ENCODE measurements at regions not wholly inside any gene's neighbourhood (a gene's known extent, or its start where the extent isn't known, plus 50 kb on each side); places are given as distances from the start of the nearest gene placed in this dataset.

- FAIRE-seq (no peak), DNase-seq (ENCODE audit: low read depth, low spot score) (no peak)
- H3K27ac ChIP-seq (ENCODE audit: control insufficient read depth, insufficient read depth, low read length) = no peak overlapping the region
- H3K9me3 ChIP-seq (ENCODE audit: control insufficient read depth, low read depth, low read length) = no peaks in the 10 kb centered on the region
- dilution Hi-C loops (cut with MboI; ENCODE audit: extremely low pct_ligation_motif_present, low sequenced_read_pairs) = no loop called here
- no peak overlapping the region for H2AFZ ChIP-seq (ENCODE audit: control insufficient read depth, low read length)
- H3K27me3 ChIP-seq (ENCODE audit: control insufficient read depth, extremely low read depth, insufficient read depth, low read length) = no peaks in the 10 kb centered on the region
- H3K9me1 ChIP-seq (ENCODE audit: control insufficient read depth, extremely low read depth, insufficient read depth, low read length) = no peaks in the 10 kb centered on the region
- H3K79me2 ChIP-seq (ENCODE audit: control insufficient read depth, insufficient read depth, low read length) = no peaks in the 10 kb centered on the region
- no peak overlapping the region for H3K4me2 ChIP-seq (ENCODE audit: control insufficient read depth, extremely low read depth, insufficient read depth, low read depth, low read length)
- no peaks in the 10 kb centered on the region for H3K4me1 ChIP-seq (ENCODE audit: control insufficient read depth, extremely low read depth, insufficient read depth, low read length)
- TF ChIP-seq CTCF (optimal IDR thresholded peaks at IDR 0.05 in 1 of 3, IDR thresholded peaks at IDR 0.05 in 1 of 3, conservative IDR thresholded peaks at IDR 0.05 in 1 of 3; ENCODE audit: extremely low read depth in 1 of 3, insufficient read depth in 2 of 3, low read length in 3 of 3) (no peak), EZH2 (IDR thresholded peaks at IDR 0.05; ENCODE audit: low read length) (no peak)
- H4K20me1 ChIP-seq (ENCODE audit: control insufficient read depth, extremely low read depth, insufficient read depth, low read length) = no peaks in the 10 kb centered on the region
- H3K36me3 ChIP-seq (ENCODE audit: control insufficient read depth in 2 of 2, extremely low read depth in 1 of 2, insufficient read depth in 2 of 2, low read length in 2 of 2) = no peaks in the 10 kb centered on the region
- no peak overlapping the region for H3K9ac ChIP-seq (ENCODE audit: control insufficient read depth, extremely low read depth, insufficient read depth, low read length)
- no peak overlapping the region for H3K4me3 ChIP-seq (ENCODE audit: control insufficient read depth in 2 of 3, extremely low read depth in 1 of 3, insufficient read depth in 2 of 3, low read depth in 1 of 3, low read length in 3 of 3)
These were observed 473.7 kb upstream of the PTGER4 start for GRCh38 chr5:40206030-40206429.

GRCh38 chr5:40204144-40204543, 475.6 kb upstream of the PTGER4 start:
- Histone ChIP-seq H3K4me2 (ENCODE audit: control insufficient read depth, extremely low read depth, insufficient read depth, low read depth, low read length) (no peak overlapping the region), H4K20me1 (ENCODE audit: control insufficient read depth, extremely low read depth, insufficient read depth, low read length) (no peaks in the 10 kb centered on the region), H3K27me3 (ENCODE audit: control insufficient read depth, extremely low read depth, insufficient read depth, low read length) (no peaks in the 10 kb centered on the region), H2AFZ (ENCODE audit: control insufficient read depth, low read length) (no peak overlapping the region), H3K9me1 (ENCODE audit: control insufficient read depth, extremely low read depth, insufficient read depth, low read length) (no peaks in the 10 kb centered on the region), H3K9ac (ENCODE audit: control insufficient read depth, extremely low read depth, insufficient read depth, low read length) (no peak overlapping the region), H3K27ac (ENCODE audit: control insufficient read depth, insufficient read depth, low read length) (no peak overlapping the region), H3K36me3 (ENCODE audit: control insufficient read depth in 2 of 2, extremely low read depth in 1 of 2, insufficient read depth in 2 of 2, low read length in 2 of 2) (no peaks in the 10 kb centered on the region), H3K4me1 (ENCODE audit: control insufficient read depth, extremely low read depth, insufficient read depth, low read length) (no peaks in the 10 kb centered on the region), H3K9me3 (ENCODE audit: control insufficient read depth, low read depth, low read length) (no peaks in the 10 kb centered on the region), H3K4me3 (ENCODE audit: control insufficient read depth in 2 of 3, extremely low read depth in 1 of 3, insufficient read depth in 2 of 3, low read depth in 1 of 3, low read length in 3 of 3) (no peak overlapping the region), H3K79me2 (ENCODE audit: control insufficient read depth, insufficient read depth, low read length) (no peaks in the 10 kb centered on the region)
- dilution Hi-C loops (cut with MboI; ENCODE audit: extremely low pct_ligation_motif_present, low sequenced_read_pairs) = no loop called here
- no peak for DNase-seq (ENCODE audit: low read depth, low spot score)
- no peak for FAIRE-seq
- TF ChIP-seq CTCF (optimal IDR thresholded peaks at IDR 0.05 in 1 of 3, IDR thresholded peaks at IDR 0.05 in 1 of 3, conservative IDR thresholded peaks at IDR 0.05 in 1 of 3; ENCODE audit: extremely low read depth in 1 of 3, insufficient read depth in 2 of 3, low read length in 3 of 3) (no peak), EZH2 (IDR thresholded peaks at IDR 0.05; ENCODE audit: low read length) (no peak)
